MG63 (cell line): ENCODE measurements at regions not wholly inside any gene's neighbourhood (a gene's known extent, or its start where the extent isn't known, plus 50 kb on each side); places are given as distances from the start of the nearest gene placed in this dataset.

Source experiments
- DNase-seq: peaks from one replicate; pipeline ENCODE4 v3.0.0-alpha.2; 2020
- H3K27me3 ChIP-seq: fragments of 250-450 bp; sonication (Bioruptor Pico); 2 replicates; pipeline ENCODE4 v1.5.1; 2020; ENCODE audit warnings: mild to moderate bottlenecking, moderate library complexity
- H3K36me3 ChIP-seq: fragments of 250-450 bp; sonication (Bioruptor Pico); 2 replicates; pipeline ENCODE4 v1.5.1; 2020; ENCODE audit warnings: mild to moderate bottlenecking, moderate library complexity
- H3K4me3 ChIP-seq: fragments of 250-450 bp; sonication (Bioruptor Pico); 2 replicates; pipeline ENCODE4 v1.5.1; 2020; ENCODE audit warnings: mild to moderate bottlenecking, moderate library complexity
- H3K9me3 ChIP-seq: fragments of 250-450 bp; sonication (Bioruptor Pico); 2 replicates; pipeline ENCODE4 v1.5.1; 2020; ENCODE audit warnings: mild to moderate bottlenecking, moderate library complexity

DNA sequence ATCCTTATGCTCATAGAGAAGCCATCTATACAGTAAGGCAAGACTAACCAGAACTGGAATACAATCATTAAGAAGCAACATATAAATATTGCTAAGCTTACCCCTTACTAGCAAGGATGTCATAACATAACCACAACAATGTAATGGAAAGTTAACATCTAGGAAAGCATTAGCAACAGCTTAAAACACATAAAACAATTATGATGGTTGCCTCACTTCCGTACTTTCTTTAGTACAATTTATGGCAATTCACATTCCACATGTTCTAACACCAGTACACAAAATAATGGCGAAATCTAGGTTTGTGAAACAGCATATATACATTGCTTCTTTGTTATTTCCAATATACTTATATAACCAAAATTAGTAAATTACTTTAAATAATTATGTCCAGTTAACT lies 195.0 kb downstream of the AHR start:
- no peaks in the 10 kb centered on the region for H3K27me3 ChIP-seq
- no peak overlapping the region for H3K4me3 ChIP-seq
- H3K36me3 ChIP-seq, result no peaks in the 10 kb centered on the region
- H3K9me3 ChIP-seq, result no peaks in the 10 kb centered on the region
- no peak for DNase-seq

DNA sequence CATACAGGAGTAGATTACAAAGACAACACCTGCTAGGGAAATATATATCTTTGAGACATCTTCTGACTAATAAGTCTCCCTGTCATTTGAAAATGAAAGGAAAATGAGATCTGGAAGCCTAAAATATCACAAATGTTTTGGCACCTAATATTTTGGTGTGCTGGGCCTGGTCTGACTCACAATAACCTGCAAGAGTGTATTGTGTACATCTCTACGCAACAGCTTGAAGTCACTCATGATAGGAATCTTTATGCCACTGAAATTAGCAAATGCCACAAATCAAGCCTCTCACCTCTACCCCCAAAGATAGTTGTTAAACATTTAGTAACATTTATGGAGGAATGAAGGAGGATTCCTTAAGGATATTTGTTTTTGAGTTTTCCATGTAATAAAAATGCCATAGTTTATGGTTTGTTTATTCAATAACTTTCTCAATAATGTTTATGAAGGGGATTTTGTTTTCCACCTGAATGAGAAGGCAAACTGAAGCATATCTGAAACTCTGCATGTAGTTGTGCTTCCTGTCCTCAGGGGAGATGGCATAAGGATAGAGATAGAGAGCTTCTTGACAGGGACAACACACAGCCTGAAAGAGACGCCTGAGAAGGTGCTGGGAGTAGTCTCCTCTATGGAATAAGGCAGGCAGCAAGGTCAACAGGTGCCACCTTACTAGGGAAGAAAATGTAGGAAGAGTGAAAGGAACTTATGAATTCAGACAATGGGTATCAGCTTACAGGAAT lies 197.4 kb downstream of the AHR start:
- Histone ChIP-seq H3K36me3 (no peaks in the 10 kb centered on the region), H3K27me3 (no peaks in the 10 kb centered on the region), H3K9me3 (no peaks in the 10 kb centered on the region), H3K4me3 (no peak overlapping the region)
- no peak for DNase-seq

DNA sequence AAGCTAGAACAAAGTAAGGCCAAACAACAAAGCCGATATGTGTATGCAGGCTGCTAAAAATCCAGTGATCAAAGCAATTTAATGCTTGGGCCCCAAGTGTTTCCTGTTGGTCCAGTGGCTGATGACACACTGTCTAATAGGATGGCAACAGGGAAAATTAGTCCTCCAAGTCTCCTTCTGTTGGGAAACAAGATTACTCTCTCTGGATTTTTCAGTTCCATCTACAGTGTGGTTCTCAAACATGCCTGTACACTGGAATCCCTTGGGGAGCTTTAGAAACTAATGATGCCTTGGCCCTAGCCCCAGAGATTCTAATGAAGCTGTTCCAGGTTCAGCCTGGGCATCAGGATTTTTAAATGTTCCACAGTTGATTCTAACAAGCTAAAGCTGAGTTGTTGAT lies 198.7 kb downstream of the AHR start:
- no peak overlapping the region for H3K4me3 ChIP-seq
- no peaks in the 10 kb centered on the region for H3K9me3 ChIP-seq
- H3K36me3 ChIP-seq, result no peaks in the 10 kb centered on the region
- DNase-seq, result no peak
- no peaks in the 10 kb centered on the region for H3K27me3 ChIP-seq

DNA sequence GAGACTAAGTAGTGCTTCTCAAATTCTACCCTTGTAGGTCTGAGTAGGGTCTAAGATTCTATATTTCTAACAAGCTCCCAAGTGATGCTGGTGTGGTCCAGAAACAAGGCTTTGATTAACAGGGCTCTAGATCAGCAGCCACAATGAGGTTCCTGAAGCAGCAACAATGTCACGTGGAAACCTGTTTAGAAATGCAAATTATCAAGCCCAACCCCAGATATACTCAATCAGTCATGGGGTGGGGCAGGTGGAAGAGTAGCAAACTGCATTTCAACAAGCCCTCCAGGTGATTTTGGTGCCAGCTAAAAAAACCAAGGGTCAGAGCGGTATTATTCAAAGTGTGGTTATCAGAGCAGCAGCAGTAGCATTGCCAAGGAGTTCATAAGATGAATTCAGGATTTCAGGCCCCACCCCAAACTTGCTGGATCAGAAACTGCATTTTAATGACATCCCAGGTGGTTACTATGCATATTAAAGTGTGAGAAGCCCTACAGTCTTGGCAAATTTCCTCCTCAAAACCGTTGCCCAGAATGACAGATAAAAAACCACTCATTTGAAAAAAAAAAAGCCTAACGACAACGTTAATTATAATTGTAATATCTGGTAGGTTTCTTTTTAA lies 199.2 kb downstream of the AHR start:
- no peaks in the 10 kb centered on the region for H3K9me3 ChIP-seq
- no peak overlapping the region for H3K4me3 ChIP-seq
- H3K36me3 ChIP-seq, result no peaks in the 10 kb centered on the region
- DNase-seq, result no peak
- no peaks in the 10 kb centered on the region for H3K27me3 ChIP-seq

DNA sequence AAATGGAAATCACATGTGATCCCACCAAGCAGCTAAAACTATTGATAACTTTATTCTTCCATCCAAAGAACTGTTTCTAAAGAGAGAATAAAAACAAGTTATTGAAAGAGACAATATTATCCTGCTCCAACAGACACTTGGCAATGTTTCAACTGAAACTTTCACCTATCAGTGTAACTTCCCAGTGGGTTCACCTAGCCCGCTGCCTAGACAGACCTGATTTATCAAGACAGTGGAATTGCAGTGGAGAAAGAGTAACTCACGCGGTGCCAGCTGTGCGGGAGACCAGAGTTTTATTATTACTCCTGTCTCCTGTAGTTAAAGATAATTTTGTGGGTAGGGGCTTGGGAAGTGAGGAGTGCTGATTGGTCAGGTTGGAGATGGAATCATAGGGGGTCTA lies 199.8 kb downstream of the AHR start:
- no peaks in the 10 kb centered on the region for H3K36me3 ChIP-seq
- no peaks in the 10 kb centered on the region for H3K27me3 ChIP-seq
- H3K4me3 ChIP-seq, result no peak overlapping the region
- H3K9me3 ChIP-seq, result no peaks in the 10 kb centered on the region
- no peak for DNase-seq

DNA sequence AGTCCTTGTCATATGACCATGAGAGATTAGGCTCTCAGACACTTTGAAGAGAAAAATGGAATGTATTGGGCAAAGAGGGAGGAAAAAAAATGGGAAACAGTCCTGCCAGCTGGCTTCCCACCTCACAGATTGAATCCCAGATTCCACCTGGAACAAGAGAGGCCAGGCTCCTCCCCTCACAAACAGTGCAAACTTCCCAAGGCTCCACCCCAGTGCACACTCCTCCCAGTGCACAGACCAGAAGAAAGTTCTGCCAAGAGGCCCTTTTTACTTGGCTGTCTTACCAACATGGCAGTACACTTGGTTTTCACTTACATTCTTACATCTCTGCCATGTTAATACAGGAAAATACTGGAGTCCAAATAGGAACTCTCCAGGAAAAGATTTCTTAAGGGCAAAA lies 202.3 kb downstream of the AHR start:
- H3K36me3 ChIP-seq, result no peaks in the 10 kb centered on the region
- no peaks in the 10 kb centered on the region for H3K9me3 ChIP-seq
- DNase-seq, result no peak
- H3K4me3 ChIP-seq, result no peak overlapping the region
- no peaks in the 10 kb centered on the region for H3K27me3 ChIP-seq

DNA sequence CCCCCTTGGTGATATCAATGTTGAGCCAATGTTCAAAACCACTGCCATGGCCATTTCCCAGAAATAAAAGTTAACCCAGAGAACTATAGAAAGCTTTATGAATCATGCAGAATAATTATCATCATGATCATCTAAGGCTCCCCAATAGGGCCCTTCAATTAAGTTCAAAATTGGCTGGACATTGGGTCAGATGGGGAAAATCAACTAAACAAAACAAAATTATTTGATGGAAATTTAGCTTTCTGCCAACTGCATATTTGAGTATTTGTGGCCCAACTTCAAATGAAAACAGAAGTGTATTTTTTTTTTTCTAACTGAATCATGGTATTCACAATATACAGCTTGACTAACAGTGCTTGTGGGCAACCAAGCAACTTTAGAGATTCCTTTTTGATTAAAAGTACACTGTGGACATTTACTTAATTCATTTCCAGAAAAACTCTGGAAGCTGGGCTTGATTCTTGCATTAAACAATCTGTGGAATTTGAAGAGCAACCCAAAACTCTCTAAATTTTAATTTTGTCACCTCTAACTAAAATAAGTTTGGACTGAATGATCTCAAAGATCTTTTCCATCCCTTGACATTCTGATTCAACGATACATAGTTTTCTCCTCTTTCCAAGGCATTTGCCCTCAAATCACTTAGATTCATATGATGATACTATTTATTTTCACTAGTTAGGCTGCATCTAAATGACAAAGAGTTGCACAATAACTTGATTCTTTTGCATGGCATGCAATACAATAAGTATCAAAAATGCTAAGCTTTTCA lies 203.2 kb downstream of the AHR start:
- H3K27me3 ChIP-seq, result no peaks in the 10 kb centered on the region
- no peaks in the 10 kb centered on the region for H3K9me3 ChIP-seq
- H3K4me3 ChIP-seq, result no peak overlapping the region
- DNase-seq, result no peak
- H3K36me3 ChIP-seq, result no peaks in the 10 kb centered on the region

DNA sequence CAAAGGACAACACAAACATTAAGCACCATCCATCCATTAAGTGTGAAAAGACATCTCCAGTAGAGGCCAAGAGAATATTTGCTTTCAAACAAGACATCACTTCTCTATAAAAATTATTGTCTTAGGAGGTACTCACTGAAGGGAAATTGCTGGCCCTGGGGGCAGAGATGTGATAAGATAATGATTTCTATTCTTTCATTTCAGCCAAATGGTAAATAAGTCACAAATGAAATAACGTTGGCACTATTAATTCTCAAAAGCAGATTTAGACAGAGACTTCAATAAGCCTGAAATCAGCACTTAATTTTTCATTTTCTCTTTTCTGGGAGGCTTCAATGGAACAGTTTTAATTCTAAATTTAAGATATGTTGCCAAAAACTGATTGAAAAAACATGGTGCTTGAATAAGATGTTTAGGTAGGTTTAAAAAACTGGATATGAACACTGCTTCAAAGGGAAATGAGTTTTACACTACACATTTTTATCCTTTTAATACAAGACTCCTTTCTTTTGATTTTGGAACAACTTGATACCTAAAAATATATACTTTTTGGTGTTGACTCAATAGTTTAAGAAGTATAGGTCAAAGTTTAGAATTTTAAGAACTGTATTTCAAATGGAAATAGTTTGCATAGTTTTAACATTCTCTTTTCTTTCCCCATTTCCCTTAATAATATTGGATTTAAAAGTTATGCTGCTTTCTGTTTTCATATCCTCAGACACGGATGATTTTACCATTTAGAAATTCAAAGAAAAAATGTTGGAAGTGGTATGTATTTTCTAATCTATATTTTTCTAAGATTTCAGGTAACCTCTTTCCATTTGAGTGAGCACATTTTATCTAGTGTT lies 204.0 kb downstream of the AHR start:
- DNase-seq, result no peak
- H3K4me3 ChIP-seq, result no peak overlapping the region

DNA sequence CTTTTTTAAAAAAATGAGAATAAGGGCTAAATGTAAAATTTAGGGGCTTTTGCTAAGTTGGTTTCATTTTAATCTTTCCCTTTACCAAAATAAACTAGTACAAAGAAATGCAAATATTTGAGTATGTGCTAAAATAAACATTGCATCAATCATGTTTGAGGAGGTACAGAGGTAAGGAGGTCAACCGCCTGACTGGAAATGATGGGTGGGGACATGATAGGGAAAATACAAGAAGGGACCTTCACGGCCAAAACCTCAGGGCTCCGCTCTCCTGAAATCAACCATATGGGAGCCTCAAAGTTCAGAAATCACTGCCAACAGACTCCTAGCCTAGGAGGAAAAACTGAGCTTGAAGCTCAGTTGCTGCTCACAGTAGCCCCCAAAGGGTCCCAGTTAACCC lies 207.6 kb downstream of the AHR start:
- no peak for DNase-seq
- no peak overlapping the region for H3K4me3 ChIP-seq
- no peaks in the 10 kb centered on the region for H3K36me3 ChIP-seq
- H3K9me3 ChIP-seq, result no peaks in the 10 kb centered on the region
- H3K27me3 ChIP-seq, result no peaks in the 10 kb centered on the region

More for the DNA sequence above, 204.0 kb downstream of the AHR start:
- H3K27me3 ChIP-seq, result no peaks in the 10 kb centered on the region
- H3K9me3 ChIP-seq, result no peaks in the 10 kb centered on the region
- no peaks in the 10 kb centered on the region for H3K36me3 ChIP-seq

DNA sequence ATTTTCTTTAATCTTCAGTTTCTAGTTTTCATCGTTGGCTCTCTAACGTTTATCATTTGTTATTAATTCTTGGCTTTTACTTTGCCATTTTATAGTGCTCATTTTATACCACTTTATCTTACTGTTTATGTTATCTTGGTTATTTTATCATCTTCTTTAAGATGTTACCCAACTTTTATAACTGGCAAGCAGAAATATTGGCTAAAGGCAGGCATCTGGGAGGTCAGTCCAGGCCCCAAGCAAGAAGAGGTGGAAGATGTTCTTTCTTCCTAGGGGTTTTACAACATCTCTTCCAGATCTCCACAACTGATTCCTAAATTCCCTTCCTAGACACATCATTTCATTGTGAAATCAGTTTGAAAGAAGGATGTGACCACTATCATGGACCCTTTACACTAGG lies 208.1 kb downstream of the AHR start:
- H3K27me3 ChIP-seq, result no peaks in the 10 kb centered on the region
- H3K9me3 ChIP-seq, result no peaks in the 10 kb centered on the region
- no peak for DNase-seq
- no peak overlapping the region for H3K4me3 ChIP-seq
- H3K36me3 ChIP-seq, result no peaks in the 10 kb centered on the region

DNA sequence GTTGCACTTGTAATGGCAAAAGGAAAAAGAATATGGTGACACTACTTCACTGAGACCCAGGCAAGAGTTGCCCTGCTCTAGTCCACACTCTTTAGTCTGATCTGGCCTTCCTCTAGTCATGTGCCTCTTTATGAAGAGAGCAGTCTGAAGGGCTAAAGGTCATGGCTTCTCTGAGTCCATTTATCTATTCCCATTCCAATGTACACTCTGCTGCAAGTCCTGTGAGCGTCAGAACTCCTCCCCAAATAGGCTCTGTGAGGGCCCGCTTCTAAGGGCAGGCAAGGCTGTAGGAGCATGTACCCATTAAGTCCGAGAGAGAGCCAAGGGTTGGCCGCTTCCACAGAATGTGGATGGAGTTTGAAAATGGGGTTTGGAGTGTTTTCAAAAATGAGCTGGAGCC lies 209.3 kb downstream of the AHR start:
- DNase-seq, result no peak

DNA sequence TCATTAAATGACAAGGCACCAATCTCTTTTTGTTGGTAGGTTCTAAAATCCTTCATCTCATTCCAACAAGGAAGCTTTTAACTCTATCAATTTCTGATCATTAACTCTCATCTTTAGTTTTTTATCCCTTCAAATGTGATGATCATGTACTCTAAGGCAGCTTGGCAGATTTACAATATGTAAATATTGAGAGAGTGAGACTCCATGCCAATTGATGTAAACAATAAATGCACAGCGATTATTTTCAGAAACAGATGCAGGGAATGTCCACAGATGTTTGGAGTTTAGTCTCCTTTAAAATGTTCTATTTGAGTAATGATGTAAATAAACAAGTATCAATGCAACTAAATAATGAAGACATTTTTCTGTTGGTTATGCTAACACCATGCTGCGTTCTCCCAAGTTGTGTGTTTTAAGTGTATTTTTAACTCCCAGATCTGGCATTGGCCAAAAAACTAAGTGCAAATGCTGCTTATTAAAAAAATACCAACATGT lies 213.8 kb downstream of the AHR start:
- no peak for DNase-seq
- Histone ChIP-seq H3K4me3 (no peak overlapping the region), H3K27me3 (no peaks in the 10 kb centered on the region), H3K36me3 (no peaks in the 10 kb centered on the region), H3K9me3 (0 out of 2 replicates have a peak, but pooled peaks cover 2% of the 10 kb centered on the region)

More for the DNA sequence above, 209.3 kb downstream of the AHR start:
- H3K36me3 ChIP-seq, result no peaks in the 10 kb centered on the region
- 0 out of 2 replicates have a peak, but pooled peaks cover 2% of the 10 kb centered on the region for H3K9me3 ChIP-seq
- no peak overlapping the region for H3K4me3 ChIP-seq
- H3K27me3 ChIP-seq, result no peaks in the 10 kb centered on the region

DNA sequence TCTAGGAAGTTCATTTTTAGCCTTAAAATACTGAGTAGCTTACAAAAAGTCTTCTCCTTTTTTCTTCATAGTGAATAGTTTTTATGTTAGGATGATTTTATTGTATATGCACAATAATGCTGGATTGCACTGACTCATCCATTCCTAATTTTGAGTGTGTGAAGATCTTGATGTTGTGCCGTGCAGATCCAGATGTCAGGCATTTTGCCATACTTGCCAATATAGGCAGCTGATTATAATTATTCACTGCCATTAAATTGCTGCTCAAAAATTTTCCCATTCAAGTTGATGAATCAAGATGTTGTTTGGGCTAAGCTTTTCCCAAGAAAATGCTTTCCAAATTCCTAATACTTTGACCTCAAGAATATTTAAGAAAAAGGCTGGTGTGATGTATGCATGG lies 218.3 kb downstream of the AHR start:
- H3K36me3 ChIP-seq, result no peaks in the 10 kb centered on the region
- no peak overlapping the region for H3K4me3 ChIP-seq
- no peaks in the 10 kb centered on the region for H3K27me3 ChIP-seq
- no peak for DNase-seq
- 0 out of 2 replicates have a peak, but pooled peaks cover 2% of the 10 kb centered on the region for H3K9me3 ChIP-seq

DNA sequence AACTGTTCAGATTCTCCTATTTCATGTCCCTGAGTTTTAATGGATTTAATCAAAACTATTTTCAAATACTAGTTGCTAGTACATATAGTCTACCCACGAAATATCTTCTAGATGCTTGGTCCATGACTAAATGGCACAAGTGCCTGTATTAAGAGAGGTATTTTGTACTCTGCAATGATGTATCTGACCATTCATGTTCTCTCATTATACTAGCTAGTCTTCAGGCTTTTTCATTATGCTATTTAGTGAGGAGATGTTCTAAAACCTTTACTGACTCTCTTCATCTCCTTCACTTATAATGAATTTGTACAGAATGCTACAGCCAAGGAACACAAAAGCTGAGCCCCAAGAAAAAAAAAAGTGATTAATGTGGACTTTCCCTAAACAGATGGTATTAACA lies 222.5 kb downstream of the AHR start:
- Histone ChIP-seq H3K9me3 (no peaks in the 10 kb centered on the region), H3K36me3 (no peaks in the 10 kb centered on the region), H3K27me3 (no peaks in the 10 kb centered on the region), H3K4me3 (no peak overlapping the region)
- no peak for DNase-seq

DNA sequence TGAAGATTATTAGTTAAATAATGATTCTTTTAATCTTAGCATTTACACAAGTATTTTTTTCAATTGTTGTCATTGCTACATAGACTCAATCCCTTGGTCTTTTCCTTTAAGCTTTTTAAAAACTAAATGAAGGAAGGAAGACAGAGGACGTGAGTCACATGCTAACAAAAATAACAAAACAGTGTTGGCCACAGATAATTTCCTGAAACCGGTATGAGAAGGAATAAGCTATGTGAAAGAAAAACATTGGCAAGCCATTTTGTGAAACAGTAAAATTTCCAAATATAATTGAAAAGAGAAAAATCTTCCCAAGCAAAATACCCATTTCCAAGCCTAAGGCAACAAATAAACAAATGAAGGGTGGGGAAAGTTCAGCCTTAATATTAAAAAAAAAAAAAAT lies 223.0 kb downstream of the AHR start:
- Histone ChIP-seq H3K9me3 (no peaks in the 10 kb centered on the region), H3K27me3 (no peaks in the 10 kb centered on the region), H3K4me3 (no peak overlapping the region), H3K36me3 (no peaks in the 10 kb centered on the region)
- DNase-seq, result no peak

DNA sequence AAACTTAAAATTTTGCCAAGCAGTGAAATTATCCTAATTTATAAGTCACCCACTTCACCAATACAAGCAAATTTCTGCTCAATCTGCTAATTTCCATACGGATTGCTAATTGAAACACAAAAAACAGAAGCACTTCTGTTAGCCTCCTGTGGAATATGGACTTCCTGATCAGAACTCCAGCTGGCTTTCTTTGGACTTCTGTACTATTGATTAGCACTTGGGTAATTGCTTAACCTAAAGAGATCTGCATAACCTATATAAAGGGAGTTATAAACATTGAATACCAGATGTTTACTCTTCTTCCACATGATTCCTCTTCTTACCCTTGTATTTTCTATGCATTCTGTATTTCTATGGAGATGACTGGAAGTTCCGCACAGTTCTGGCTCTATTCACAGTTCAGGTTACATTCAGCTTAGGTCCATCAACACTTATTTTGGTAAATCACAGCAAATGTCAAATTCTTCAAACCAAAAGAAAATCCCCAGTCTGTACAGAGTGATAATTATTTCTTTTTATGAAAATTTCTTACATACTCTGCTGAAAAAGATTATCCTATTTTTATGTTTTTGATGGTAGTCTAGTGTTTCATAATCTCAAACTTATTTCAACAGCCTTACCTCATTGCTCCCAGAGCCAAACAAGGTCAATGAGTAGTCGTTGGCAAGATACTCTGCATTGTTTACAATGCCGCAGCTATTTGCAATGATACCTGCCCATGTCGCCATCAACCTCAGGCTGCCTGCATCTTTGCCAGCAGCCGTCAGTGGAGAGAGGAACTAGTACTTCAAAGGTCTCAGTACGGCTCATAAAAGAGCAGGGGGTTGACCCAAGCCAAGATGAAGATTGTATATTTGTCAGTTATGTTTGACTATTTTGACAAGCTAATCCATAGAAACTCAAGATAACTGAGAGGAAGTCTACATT lies 225.6 kb downstream of the AHR start:
- Histone ChIP-seq H3K4me3 (no peak overlapping the region), H3K36me3 (no peaks in the 10 kb centered on the region), H3K27me3 (no peaks in the 10 kb centered on the region), H3K9me3 (no peaks in the 10 kb centered on the region)
- peak; percentile 87 for DNase-seq
